ENCODE measurements at regions not wholly inside any gene's neighbourhood (a gene's known extent, or its start where the extent isn't known, plus 50 kb on each side); places are given as distances from the start of the nearest gene placed in this dataset.

DNA sequence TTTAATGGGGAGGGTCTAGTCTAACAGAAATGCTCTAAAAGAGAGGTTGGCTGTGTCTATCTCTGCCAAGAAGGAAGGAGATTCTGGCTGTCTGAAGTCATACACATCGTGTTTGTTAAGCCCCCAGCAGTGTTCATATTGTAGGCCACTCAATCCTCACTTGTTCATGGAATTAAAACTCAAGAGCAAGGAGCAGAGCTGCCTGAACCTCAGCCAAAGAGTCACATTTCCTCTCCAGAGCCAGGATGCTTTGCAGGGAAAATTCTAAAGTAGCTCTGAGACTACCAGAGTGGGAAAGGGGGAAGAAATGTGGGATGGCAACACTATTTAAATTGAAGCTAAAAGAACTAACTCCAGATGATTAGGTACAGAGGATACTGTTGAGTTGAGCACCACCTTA lies 190.7 kb upstream of the CXCR4 start:
- no peak overlapping the region for H3K4me2 ChIP-seq (replicated peaks; ENCODE audit: extremely low read depth, low read length, poor library complexity, severe bottlenecking)
- H3K79me2 ChIP-seq (ENCODE audit: insufficient read depth, low read length), result no peaks in the 10 kb centered on the region
- H3K36me3 ChIP-seq (replicated peaks in 1 of 2; ENCODE audit: control insufficient read depth in 1 of 2, insufficient read depth in 2 of 2, low read length in 2 of 2), result no peaks in the 10 kb centered on the region
- no peaks in the 10 kb centered on the region for H3K36me3 Mint-ChIP-seq
- H3K27ac Mint-ChIP-seq, result peak overlapping the region in 1 of 7 donors; percentile 11
- no peak overlapping the region for H3K4me3 Mint-ChIP-seq
- H3K4me1 Mint-ChIP-seq, result peaks cover 14% of the 10 kb centered on the region
- peaks cover 6 to 8% of the 10 kb centered on the region in 2 donors for H3K4me1 ChIP-seq (ENCODE audit: control insufficient read depth in 1 of 2, insufficient read depth in 2 of 2, low read length in 2 of 2)
- H2AFZ ChIP-seq (ENCODE audit: insufficient read depth, low read depth, low read length, poor library complexity, severe bottlenecking), result no peak overlapping the region
- H3K9me3 ChIP-seq (replicated peaks in 1 of 2; ENCODE audit: control insufficient read depth in 1 of 2, insufficient read depth in 1 of 2, low read length in 2 of 2), result no peaks in the 10 kb centered on the region
- intact Hi-C loops (cut with micrococcal nuclease), result no loop called here
- no peak overlapping the region for H3K27ac ChIP-seq (ENCODE audit: low read depth in 1 of 2, low read length in 2 of 2)
- DNase-seq, result no peak
- TF ChIP-seq, protein P1, sequence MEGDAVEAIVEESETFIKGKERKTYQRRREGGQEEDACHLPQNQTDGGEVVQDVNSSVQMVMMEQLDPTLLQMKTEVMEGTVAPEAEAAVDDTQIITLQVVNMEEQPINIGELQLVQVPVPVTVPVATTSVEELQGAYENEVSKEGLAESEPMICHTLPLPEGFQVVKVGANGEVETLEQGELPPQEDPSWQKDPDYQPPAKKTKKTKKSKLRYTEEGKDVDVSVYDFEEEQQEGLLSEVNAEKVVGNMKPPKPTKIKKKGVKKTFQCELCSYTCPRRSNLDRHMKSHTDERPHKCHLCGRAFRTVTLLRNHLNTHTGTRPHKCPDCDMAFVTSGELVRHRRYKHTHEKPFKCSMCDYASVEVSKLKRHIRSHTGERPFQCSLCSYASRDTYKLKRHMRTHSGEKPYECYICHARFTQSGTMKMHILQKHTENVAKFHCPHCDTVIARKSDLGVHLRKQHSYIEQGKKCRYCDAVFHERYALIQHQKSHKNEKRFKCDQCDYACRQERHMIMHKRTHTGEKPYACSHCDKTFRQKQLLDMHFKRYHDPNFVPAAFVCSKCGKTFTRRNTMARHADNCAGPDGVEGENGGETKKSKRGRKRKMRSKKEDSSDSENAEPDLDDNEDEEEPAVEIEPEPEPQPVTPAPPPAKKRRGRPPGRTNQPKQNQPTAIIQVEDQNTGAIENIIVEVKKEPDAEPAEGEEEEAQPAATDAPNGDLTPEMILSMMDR (IDR thresholded peaks at IDR 0.05), result no peak
- no peaks in the 10 kb centered on the region for H4K20me1 ChIP-seq (ENCODE audit: insufficient read depth, low read length)
- H3K9ac ChIP-seq (ENCODE audit: insufficient read depth, low read length, poor library complexity, severe bottlenecking), result no peak overlapping the region
- no peaks in the 10 kb centered on the region for H3K9me3 Mint-ChIP-seq
- no CpG with 5 or more reads among the region's 1 CpG for WGBS (ENCODE audit: insufficient coverage)
- H3K27me3 ChIP-seq (ENCODE audit: control insufficient read depth in 2 of 2, insufficient read depth in 2 of 2, low read length in 2 of 2), result no peaks in the 10 kb centered on the region
- H3K27me3 Mint-ChIP-seq (ENCODE audit: low read depth in 3 of 3), result peaks cover 0 to 4% (median 2%) of the 10 kb centered on the region in 3 donors
- H3K4me3 ChIP-seq (replicated peaks in 1 of 3; ENCODE audit: low read depth in 2 of 3, low read length in 3 of 3), result no peak overlapping the region

DNA sequence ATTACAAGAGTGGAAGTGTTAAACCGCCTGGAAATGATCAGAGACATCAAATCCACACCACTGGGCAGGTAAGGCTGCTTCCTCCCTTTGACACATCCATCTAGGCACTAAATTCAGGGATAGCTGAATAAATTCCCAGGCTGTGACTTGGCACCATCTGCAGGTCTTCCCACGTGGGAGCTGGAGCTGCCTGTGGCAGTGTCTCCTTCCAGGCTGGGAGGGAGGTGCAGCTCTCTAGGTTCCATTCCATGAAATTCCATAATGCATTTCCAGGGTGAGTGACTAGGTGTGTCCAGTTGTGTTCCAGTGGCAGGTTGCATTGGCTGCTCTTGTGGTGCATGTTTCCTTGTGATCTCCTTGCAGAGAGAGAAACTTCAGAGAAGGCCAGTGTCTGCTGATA lies 188.9 kb upstream of the CXCR4 start:
- DNase-seq, result no peak
- Histone ChIP-seq H3K9me3 (replicated peaks in 1 of 2; ENCODE audit: control insufficient read depth in 1 of 2, insufficient read depth in 1 of 2, low read length in 2 of 2) (no peaks in the 10 kb centered on the region), H3K4me3 (replicated peaks in 1 of 3; ENCODE audit: low read depth in 2 of 3, low read length in 3 of 3) (no peak overlapping the region), H3K27ac (ENCODE audit: low read depth in 1 of 2, low read length in 2 of 2) (no peak overlapping the region), H3K4me2 (replicated peaks; ENCODE audit: extremely low read depth, low read length, poor library complexity, severe bottlenecking) (no peak overlapping the region), H3K36me3 (replicated peaks in 1 of 2; ENCODE audit: control insufficient read depth in 1 of 2, insufficient read depth in 2 of 2, low read length in 2 of 2) (no peaks in the 10 kb centered on the region), H4K20me1 (ENCODE audit: insufficient read depth, low read length) (no peaks in the 10 kb centered on the region), H3K79me2 (ENCODE audit: insufficient read depth, low read length) (no peaks in the 10 kb centered on the region), H3K4me1 (ENCODE audit: control insufficient read depth in 1 of 2, insufficient read depth in 2 of 2, low read length in 2 of 2) (peaks cover 6 to 8% of the 10 kb centered on the region in 2 donors), H2AFZ (ENCODE audit: insufficient read depth, low read depth, low read length, poor library complexity, severe bottlenecking) (no peak overlapping the region), H3K9ac (ENCODE audit: insufficient read depth, low read length, poor library complexity, severe bottlenecking) (no peak overlapping the region), H3K27me3 (ENCODE audit: control insufficient read depth in 2 of 2, insufficient read depth in 2 of 2, low read length in 2 of 2) (no peaks in the 10 kb centered on the region)
- intact Hi-C loops (cut with micrococcal nuclease), result no loop called here
- no peak overlapping the region for H3K4me3 Mint-ChIP-seq
- no peak overlapping the region for H3K27ac Mint-ChIP-seq
- WGBS (ENCODE audit: insufficient coverage), result no CpG with 5 or more reads among the region's 2 CpGs
- peaks cover 0 to 4% (median 2%) of the 10 kb centered on the region in 3 donors for H3K27me3 Mint-ChIP-seq (ENCODE audit: low read depth in 3 of 3)
- TF ChIP-seq, protein P1 (IDR thresholded peaks at IDR 0.05), result no peak
- H3K4me1 Mint-ChIP-seq, result peaks cover 14% of the 10 kb centered on the region
- H3K9me3 Mint-ChIP-seq, result no peaks in the 10 kb centered on the region
- H3K36me3 Mint-ChIP-seq, result no peaks in the 10 kb centered on the region
